NCI-H146 (cell line): ENCODE measurements at regions not wholly inside any gene's neighbourhood (a gene's known extent, or its start where the extent isn't known, plus 50 kb on each side); places are given as distances from the start of the nearest gene placed in this dataset.

Source experiments
- DNase-seq: peaks from one replicate; lab custom pipeline; 2025; lab: John Stamatoyannopoulos, UW

DNA sequence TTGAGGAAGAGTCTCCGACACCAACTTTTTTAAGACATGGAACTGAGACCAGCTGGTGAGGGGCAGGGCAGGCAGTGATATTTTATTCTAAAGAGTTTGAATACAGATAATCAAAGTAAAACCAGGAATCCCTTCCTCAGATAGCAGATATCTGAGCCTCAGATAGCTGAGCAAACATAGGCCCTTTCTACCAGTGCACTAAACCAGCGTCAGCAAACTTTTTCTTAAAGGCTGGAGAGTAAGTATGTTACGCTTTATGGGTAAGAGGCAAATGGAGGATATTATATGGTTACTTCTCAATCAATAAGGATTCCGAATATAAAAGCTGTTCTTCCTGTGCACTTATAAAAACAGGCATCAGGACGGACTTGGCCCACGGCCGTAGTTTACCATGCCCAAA, 73.9 kb downstream of the WNT5A start:
- DNase-seq = no peak

DNA sequence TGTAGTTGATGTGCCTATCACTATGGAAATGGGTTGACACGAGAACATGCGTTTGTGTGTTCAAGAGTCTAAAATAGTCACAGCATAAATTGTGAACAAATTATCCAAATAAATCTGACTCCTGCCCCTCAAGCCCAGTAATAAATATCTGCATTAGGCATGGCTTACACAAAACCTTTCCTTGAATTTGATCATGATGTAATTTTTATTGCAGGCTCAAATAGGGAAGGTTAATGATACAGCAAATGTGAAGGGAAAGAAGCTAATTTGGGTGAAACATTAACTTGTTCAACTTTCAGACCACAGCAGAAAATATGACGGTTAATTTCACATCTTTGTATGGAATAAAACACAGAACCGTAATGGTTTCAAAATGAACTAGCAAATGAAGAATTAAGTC, 74.6 kb downstream of the WNT5A start:
- no peak for DNase-seq

DNA sequence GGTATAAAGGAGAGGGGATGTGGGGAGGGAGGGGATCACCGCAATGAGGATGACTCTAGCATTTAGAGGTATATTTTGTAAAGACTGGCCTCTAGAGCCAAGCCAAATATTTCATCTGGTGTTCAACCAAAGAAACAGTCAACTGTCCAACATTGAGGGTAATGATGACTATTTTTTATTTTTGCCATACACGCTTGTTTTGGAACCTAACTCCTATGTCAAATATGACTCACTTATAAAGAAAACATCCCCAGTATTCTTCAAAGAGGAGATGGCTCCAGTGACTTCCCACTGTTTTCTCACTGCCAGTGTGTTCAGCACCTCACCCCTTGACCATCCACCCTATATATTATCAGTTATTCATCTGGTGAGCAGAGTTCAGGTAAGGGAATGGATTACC, 77.3 kb downstream of the WNT5A start:
- no peak for DNase-seq

DNA sequence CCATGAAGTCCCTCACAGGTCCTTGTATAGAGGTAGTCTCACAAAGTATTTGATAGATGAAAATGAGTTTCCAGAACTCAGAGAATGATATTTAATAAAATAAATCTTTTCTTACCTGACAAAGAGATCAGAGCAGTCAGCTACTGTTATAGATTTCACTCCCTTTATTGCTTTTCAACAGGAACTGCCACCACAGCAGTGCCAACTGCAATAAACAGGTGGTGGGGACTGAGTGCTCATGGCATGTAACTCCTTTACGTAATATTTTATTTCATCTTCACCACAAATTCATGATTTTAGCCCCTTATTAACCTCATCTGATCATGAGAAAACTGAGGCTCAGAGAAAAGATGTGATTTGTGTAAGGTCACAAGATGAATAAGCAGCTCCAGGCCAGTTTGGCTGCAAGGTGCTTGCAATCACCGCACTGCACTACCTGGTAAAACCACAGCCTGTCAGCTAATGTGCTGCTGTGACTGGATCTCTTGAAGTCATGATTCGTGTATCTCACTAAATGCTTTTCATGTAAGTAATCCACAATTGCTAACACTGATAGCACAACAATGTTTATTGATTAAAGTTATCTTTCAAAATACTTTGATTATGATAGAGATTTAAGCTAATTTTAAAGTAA, 78.8 kb downstream of the WNT5A start:
- no peak for DNase-seq

DNA sequence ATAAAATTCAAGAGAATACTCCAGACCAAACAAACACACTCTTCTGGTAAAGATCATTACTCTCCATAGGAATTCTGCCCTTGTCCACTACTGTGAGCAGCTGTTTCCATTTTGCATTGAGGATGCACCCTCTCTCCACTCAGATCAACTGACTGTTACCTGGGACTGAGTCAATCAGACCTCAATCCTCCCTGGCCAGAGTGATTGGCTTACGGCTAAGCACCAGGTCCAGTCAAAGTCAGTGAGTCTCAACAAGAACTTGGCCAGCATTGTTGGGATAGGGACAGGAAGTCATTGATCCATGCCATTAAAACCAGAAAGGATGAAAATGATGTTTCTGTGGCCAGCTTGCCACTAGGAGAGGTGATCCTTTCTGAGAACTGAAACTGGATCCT, 79.7 kb downstream of the WNT5A start:
- DNase-seq = no peak

DNA sequence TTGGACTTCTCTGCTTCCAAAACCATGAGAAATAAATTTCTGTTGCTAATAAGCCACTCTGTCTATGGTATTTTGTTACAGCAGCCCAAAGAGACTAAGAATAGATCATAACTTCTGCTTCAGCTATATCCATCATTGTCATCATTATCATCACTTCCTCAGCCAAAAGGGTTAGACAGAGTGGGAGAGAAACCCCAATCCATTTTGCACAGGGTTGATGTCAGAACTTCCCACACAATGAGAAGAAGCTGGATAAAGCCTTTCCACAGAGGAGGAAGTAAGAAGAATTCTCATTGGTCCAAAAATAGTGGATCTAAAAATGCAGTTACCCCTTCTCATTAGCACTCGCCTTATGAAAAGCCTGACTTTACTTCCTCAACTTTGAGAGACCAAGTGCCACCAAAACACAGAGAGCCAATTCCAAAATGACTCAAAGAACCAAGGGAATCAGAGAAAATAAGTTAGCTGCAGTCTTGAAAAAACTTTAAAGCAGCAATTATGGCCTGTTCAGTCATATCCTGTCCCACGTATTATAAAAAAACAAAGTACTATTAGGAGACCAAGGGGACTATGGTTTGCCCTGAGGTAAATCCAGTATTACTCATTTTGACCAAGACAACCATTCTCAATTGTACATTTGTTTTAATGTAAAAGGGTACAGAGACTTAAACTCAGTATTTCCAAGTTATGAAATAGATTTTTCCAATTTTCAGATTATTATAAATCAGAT, 80.2 kb downstream of the WNT5A start:
- DNase-seq = no peak

DNA sequence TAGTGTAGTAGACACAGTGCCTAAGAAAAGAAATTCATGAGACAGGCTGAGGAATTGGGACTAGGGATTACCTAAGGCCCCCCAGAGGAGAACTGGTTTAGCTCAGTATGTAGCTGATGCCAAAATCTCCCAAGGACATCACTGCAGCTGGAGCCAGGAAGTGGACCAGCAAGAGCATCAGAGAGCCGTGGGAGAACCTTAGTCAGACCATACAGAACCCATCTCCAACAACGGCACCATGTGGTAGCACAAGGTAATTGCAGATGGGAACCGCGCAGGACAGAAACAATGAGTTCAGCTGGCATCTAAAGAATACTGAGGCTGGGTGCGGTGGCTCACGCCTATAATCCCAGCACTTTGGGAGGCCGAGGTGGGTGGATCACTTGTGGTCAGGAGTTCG, 81.7 kb downstream of the WNT5A start:
- DNase-seq = peak; percentile 3

DNA sequence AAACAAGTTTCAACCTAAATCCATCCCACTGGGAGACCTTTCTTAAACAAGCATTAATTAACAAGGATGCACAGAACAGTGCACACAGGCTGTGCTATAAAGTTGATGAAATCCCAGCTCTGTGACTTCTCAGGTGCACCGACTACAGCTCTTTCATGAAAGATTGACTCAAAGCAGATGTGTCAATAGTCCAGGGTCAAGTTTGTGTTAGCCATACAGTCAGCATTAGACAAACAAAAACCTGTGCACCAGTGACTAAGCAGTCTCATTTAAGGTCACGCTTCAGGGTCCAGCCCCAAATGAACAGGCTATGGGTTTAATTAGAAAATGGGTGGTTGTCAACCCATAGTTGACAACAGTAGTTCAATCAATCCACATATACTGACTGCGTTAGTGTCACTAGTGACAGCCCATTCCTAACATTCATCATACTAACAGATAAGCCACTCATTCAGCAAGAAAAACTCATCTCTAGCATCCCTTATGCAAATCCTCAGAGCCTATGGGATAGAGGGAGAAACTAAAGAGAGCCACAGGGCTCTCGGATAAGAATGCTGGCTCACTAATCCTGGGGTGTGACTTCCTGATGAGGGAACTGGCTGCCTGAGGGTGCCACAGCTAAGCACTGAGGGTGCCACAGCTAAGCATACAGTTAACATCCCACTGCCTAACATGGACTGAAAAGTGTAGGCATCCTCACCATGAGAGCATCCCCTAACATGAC, 84.1 kb downstream of the WNT5A start:
- peak; percentile 77 for DNase-seq

DNA sequence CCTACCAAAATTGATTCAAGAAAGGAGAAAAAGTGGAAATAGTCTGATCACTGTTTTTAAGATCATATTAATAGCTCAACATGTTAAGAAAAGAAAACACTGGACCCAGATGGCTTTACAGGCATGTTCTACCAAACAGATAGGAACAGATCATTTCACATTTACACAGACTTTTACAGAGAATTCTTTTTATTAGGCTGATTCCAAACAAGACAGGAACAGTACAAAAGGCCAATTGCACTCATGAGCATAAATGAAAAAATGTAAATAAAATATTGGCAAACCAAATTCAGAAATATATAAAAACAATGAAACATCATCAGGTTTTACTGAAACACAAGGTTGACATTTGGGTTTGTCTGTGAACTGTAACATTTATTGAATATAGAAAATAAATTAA, 106.5 kb downstream of the WNT5A start:
- no peak for DNase-seq

DNA sequence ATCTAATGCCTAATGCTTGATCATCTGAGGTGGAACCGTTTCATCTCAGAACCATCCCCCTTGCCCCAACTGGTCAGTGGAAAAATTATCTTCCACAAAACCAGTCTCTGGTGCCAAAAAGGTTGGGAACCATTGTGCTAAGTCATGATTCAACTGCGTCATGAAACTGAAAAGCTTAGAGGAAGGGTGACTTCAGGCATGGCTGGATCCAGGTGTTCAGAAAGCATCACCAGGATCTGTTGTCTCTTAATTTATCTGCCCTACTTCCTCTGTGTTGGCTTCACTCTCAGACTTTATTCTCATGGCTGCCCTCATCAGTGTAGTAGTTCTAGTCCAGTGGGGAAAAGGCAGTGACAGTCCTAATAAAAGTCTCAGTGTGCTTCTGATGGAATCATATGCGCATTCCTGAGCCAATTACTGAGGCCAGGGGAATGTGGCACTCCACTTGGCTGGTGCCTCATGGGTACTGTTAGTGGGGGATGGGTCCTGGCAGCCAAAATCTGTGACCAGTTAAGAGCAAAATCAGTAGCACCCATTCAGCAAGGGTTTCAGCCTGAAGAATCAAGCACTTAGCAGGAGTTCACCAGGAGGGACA, 110.3 kb downstream of the WNT5A start:
- DNase-seq = no peak

DNA sequence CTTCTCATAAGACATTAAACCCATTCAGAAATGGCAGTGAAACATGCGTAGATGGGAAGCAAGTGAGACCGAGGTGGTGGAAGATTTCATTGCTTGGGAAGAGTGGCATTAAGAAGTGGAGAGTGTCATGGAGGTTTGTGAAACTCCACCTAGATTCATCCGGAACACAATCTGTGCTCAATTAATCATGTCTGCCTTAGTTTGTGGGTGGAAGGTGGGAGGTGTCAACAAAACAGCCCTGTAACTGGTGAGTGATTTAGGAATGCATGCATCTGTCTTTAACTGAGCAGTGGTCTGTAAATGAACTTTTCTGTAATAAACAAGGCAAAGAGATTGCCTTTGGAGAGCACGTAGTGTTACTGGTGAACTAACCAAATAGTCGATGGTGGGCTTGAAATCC, 113.7 kb downstream of the WNT5A start:
- no peak for DNase-seq

DNA sequence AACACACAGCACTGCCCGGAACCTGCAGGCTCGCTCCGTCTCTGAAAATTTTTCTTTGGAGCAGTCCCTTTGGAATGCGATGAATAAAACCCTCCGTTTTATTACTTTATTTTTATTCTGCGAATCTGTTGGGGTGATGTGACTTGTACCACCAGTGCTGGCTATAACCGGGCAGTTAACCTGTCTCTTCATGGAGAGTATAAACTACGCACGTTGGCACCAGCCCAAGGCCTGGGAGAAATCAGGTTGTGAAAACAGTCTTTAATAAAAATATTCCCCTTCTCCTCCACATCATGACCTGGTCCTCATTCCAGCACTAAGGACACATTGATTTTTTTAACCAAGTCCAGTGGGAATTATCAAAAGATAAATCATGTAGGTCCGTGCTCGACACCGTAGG, 116.8 kb downstream of the WNT5A start:
- DNase-seq = no peak

DNA sequence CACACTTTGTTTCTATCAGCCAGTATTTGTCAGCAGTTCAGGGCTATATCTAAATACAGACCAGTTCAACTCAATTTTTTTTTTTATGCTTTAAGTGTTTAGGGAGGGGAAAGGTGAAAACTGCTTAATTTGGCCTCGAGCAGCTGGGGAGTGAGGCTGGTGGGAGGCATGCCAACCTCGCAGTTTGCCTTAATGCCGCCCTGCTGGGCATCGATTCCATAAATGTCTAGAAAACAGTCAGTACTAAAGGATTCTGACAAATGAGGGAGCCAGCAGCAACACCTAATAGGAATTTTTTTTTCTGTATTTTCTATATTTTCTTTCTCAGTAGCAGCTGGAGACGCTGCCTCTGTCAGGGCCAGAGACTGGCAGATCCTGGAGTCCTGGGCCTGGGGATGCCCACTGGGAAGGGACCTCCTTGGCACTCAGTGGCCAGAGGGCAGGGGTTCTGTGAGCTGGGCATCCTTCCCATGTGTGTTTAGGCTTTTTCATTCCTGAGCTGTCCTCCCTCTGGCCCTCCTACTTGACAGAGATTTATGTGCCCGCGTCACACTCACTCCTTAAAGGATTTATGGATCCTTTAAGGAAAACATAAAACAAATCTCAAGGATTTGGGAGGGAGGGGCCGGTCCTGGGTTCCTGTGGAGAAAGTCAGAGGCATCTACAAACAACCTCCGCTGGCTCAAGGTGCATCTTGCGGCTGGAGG, 117.8 kb downstream of the WNT5A start:
- no peak for DNase-seq

DNA sequence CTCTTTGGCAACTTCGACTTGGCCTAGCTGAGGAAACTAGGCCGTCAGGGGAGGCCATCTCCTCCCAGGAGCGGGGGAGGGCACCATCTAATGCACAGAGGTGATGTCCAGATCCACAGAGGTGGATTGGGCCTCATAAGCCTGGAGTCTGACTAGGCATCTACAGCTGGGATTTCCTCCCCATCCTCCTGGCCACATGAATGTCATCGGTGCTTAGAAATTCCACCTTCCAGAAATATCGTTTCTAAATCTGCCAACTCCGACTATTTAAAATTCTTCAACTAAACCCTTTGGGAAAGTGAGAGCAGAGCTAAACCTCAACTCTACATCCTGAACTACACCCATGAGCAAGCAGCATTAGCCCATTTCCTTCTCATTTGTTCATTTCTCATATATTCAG, 118.7 kb downstream of the WNT5A start:
- no peak for DNase-seq

DNA sequence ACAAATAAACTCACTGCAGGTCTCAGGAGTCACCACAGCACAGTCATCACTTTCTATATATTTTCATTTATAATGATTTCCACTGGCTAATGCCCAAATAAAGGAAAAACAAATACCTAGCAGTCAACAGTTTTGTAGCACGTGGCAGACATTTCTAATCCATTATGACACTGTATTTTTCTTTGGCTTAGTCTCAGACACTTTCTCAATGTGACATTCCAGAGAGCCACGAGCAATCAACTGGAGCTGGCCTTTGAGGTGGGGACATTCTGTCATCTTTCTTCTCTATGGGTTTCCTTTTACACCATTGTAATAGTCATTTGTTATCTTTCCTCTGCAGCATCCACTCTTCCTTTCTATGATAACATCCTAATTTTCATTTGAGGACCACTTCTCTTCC, 119.7 kb downstream of the WNT5A start:
- no peak for DNase-seq

DNA sequence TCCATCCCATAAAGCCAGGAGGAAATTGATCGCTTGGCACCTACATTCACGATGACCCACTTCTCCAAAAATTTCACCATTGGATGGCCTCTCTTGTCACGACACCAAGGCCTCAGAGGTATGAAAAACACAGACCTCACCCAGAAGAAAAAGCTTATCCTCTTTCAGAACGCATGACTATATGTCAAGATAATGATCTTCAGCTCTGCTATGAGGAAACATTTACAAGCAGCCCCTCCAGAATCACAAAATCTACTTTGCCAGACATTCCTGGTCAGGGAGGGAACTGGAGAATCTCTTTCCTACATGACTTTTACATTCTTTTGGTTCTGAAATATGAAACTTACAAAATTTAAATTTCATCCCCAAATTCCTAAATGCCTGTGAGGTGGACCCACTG, 122.7 kb downstream of the WNT5A start:
- no peak for DNase-seq

DNA sequence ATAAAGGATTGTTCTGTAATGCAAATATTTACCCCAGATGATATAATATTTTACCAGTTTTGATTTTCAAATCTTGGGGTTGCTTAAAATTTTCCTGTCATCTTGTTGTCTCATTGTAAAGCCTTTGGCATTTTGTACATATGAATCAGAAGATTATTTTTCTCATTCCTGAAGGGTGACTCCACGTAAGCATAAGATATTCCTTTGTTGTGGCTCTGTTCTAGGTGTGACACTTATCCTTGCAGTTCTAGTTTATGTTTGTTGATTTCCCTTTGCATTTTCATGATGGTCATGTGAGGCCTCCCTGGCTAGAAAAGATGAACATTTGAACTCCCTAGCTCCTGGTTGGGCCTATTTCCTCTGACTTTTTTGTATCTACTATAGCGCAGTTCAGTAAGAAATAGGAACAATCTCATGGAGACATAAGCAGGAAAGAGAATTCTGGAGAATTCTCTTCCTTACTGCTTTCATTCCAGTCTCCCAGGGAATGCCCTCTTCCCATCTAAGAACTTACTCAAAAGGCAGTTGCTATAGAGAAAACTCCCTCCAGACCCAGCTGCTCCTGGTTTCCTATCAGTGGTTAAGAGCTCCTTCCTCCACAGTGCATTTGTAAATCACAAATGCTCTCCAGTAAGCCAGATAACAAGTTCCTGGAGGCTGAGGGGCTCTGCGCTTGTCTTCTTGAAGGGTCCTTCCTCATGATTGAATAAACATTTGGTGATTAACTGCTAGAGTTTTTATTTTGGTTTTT, 124.7 kb downstream of the WNT5A start:
- DNase-seq = no peak

DNA sequence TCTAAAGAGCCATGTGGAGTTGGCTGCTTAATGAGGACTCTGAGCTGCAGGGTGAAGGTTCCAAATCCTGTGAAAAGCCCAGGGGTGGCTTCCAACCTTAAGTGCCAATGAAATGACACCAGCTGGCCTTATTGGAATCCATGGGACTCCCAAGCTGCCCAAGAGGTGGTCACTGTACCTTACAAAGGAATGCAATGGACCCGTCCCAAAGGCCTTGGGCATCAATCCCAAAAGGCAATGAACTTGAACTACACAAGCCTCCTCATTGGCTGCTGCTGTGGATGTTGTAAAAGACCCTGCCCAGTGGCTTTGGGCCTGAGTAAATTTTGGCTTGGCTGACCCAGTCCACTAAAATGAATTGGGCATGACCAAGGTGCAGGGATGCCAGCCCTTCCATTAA, 129.3 kb downstream of the WNT5A start:
- DNase-seq = no peak

DNA sequence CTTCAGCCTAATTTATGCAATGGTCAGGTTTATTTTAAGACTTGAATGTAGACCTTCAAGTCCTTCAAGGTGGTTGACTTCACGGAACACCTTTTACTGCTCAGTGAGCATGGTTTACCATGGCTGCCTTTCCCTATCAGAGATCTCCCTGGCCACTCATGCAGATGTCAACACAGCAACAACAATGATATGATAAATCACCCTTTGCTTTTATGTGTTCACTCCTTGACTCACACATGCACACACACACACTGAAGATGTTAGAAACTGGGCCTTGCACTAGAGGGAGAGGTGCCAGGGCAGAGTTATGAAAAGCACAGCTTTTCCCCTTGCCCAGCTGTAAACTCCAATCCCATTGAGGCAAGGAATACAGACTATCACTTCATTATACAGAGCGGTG, 134.4 kb downstream of the WNT5A start:
- DNase-seq = no peak

DNA sequence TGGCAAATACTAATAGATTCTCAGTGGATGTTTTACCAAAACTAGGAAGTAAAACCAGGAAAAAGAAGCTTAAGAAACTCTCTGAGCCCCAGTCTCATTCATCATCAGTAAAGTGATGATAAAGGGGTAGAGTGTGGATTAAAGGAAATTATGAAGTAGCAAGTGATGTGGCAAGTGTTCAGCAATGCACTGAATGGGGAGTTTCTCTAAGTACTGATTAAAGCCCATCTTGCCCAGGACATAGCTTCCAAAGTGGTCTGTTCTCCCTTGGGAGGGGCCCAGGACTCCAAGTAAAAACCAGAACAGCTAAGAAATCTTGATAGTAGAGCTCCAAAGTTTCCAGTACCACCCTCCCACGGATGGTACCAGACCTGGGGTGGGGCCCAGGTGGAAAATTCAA, 137.3 kb downstream of the WNT5A start:
- no peak for DNase-seq

DNA sequence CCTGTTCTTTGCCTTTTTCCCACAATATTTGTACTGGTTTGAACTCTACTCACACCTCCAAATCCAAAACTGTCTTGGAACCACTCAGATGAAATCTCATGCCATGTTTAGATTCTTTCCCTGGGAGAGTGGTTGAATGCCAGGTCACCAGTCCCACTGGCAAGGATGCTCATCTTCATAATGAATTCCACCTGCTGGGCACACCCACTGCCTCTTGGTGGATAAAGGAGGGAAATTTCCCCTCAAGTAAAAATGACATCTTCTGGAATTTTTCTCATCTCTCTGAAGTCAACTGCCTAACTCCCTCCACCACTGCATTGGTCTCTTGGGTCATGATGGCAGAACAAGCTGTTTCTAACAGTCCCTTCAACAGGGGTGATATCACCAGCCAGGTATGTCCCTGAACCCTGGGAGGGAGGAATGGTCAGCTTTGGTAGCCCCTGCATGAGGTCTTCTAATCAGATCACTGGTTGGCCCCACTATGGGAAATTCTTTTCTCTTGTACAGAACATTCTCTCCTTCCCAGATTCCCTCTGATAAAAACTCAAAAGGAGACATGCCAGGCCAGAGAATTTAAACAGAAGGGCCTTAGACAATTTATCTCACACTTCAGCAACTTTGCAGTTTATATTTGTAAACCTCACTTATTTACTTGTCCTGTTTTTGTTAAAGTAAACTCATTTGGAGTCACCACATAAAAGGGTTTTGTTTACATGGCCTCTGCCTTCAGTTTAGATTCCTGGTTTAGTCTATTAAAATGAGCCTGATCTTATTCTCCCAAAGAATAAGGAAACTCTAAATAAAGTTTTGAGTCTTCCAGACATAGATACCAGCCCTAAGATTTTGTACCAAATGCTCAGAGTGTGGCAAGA, 143.4 kb downstream of the WNT5A start:
- DNase-seq = no peak
